ENCODE measurements at regions not wholly inside any gene's neighbourhood (a gene's known extent, or its start where the extent isn't known, plus 50 kb on each side); places are given as distances from the start of the nearest gene placed in this dataset.

DNA sequence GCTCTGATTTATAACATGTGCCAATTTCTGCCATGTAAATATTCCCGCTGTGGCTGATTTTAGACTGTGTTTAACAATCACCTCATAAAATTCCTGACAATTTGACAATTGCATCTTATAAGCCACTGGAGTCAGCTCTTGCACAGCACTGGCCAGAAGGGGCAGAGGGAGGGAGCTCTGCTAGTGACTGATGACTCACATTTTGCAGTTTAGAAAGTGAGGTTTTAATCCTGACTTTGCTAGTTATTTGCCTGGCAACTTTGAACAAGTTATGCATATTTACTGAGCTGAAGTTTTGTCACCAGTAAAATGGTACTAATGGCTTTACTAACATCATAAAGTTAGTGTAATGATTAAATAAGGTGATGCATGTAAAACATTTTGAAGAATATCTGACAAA is 452.3 kb downstream of the CNTNAP4 start:
- no peak for DNase-seq

DNA sequence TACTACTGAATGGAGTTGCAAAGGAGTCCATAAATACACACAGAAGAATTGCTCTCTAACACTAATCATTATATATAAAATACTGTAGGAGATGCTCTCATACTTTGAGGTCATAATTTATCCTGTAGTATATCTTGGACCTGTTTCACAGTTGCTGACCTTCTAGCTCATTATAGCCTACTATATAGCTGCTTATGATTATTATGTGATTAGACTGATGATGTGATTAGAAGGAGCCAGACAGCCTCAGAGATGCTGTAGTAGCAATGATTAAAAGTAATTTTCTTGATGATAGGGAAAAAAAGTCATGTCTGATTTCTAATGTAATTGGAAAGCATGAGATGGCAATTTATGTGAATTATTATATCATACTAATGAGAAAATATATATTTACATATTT is 455.7 kb downstream of the CNTNAP4 start:
- no peak for DNase-seq

DNA sequence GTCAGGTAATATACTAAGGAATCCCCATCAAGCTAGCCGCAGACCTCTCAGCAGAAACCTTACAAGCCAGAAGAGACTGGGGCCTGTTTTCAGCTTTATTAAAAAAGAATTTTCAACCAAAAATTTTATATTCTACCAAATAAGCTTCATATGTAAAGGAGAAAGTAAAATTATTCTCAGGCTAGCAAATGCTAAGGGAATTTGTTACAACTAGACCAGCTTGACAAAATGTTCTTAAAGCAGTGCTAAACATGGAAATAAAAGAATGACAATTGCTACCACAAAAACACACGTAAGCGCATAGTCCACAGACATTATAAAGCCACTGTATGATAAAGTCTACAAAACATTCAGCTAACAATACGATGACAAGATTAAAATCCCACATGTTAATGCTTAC is 449.4 kb upstream of the MON1B start:
- no peak for DNase-seq

DNA sequence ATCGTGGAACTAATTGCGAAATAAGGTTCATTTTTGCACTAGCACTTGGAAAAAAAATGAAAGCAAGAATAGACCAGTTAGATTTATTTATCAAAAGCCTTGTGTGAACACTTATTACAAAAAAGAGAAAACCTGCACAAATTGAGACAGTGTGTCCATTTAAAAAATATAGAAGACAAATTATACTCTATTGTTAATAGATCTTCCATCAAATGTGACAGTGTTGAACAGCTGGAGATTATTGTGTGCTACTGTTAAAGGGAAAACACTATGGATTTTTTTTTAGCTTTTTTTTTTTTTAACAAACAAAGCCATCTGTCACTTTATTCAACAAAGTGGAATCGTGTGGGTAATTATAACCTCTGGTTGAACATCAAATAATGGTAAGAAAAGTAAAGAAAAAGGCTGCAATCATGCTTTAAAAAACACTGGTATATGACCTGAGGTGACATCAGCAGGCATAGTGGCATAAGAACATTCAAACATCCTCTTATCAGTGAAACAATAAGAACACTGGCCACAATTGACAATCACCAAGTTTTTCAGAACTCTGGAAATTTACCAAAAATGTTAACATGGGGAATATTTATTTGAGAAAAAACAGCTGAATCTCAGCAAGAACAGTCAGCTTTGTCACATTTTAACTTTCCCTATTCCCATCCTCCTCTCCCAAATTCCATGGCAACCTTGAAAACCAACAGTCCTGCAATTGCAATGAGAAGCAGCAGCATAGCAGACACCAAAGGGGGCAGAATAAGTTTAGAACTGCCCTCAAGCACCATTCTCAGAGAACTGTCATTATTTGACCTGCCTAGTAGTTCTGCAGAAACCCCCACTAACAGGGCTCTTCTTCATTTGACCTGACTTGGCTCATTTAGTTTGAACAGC is 442.3 kb upstream of the MON1B start:
- no peak for DNase-seq

DNA sequence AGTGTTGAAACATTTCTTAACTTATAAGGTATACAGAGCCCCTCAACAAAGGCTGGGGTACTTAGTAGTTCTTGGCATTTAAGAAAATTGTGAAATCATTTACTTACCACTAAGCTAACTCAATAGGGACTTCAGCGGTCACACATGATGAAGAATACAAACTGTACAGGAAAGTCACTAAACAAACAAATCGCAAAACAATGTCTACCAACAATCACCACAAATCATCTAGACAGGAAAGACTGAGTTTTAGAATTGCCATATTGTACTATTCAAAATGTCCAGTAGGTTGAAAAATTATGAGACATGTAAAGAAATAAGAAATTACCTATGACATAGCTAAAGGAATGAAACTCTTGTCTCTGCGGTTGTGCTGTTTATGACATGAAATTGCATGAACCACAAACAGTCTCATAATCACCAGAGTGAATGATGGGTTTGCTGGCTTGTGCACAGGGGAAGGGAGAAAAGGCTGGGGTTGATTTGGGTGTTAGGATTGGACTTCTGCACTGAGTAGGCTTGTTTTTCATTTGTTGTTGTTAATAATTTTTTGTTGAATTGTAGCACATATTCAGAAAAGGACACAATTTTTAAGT is 441.1 kb upstream of the MON1B start:
- no peak for DNase-seq

DNA sequence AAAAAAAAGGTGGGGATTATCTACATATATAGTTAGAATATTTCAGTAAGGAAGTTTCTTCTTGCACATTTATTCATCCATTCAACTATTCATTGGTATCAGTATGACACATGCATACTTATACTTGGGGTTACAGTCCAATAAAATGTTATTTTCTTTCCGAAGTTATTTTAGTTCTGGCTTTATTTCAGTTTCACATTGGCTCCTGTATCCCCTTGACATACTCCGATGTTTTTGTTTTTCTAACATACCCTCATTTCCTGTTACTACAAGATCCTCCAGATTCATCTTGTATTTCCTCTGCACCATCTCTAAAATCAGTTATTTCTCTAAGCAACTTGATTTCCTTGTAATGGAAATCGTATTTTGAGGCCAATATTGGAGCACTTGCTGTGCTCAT is 435.5 kb upstream of the MON1B start:
- no peak for DNase-seq

DNA sequence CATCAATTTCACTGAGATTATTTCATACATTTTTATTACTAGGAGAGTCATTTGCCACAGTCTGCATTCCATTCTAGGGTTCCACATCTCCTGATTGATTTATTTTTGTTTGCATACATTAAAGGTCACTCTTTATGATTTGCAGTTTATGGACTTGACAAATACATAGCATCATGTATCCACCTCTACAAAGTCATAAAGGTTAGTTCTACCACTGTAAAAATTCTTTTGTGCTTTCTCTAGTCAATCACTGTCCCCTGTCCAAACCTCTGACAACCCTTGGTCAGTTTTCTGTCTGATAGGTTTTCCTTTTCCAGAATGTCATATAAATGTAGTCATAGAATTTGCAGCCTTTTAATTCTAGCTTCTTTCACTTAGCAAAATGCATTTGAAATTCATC is 434.6 kb upstream of the MON1B start:
- no peak for DNase-seq

DNA sequence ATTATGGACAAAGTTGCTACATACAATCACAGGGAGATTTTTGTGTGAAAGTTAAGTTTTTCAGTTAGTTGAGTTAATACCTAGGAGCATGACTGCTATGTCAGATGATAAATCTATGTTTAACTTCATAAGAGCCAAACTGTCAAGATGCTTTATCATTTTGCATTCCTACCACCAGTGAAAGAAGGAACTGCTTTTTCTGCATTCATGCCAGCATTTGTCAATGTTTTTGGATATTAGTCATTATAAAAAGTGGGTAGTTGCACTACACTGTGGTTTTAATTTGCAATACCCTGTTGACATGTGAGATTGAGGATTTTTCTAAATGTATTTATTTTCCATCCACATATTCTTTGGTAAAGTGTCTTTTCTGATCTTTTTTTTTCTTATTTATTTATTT is 434.0 kb upstream of the MON1B start:
- no peak for DNase-seq

DNA sequence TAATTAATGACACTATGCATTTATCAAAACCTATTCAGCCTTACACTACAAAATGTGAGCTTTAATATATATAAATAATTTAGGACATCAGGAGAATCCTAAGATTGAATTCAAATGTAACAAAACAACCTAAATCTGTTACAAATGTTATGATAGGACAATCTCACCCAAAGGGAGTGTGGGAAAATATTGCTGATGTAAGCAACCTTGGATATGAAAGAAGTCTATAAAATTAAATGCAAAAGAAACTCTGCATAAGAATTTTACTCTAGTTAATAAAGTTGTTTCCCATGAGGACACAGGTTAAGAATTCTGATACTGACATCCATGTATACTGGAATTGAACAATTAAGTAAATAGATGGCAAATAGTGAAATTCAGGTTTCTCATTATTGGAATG is 424.5 kb upstream of the MON1B start:
- DNase-seq, result no peak

DNA sequence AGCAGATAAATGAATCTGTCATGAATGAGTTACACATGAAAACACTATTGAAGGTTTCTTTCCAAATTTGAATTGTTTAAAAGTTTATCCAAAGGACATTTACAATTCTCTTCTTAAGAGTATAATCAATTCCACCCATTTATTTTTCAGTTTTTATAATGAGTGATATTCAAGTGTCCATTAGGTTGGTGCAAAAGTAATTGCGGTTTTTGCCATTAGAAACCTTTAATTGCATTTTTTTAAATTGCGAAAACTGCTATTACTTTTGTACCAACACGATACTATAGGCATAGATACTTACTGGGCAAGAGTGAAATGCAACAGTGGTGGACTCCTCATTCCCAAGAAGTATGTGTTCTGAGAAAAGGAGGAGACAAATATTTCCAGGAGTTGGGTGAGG is 422.7 kb upstream of the MON1B start:
- DNase-seq, result no peak

DNA sequence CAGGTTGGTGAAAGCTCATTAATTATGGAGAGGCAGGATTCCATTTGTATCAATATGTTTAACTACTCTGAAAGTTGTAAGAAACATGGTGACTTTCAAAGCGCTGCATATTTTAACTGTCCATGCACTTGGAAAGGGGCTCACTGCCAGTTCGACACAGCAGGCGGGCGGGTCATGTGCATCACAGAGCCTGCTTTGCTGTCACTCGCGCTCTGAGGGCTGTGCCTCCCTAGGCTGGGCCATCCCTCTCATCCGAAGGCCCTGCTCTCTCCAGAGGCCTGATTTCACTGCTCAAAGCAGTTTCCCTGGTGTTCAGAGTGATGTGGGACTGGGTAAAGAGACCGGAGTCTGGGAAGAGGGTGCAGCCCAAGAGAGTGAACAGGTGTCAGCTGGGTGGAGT is 422.0 kb upstream of the MON1B start:
- DNase-seq, result no peak

DNA sequence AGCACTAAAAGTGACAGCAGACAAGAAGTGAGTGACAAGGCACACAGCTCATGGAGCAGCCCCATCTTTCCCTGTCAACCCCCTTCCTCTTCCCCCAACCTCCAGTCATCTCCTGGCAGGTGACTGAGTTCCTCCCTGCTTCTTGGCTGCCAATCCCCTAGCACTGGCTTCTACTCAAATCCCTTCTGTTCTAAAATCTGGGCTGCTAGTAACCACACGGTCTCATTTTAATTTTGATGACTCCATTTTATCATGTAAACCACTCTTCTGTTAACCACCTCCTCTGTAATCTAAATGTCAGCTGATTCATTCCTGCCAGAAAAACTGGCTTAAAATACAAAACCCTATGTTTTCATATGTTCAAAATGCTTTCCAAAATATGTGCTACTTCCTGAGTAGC is 419.8 kb upstream of the MON1B start:
- DNase-seq, result no peak

DNA sequence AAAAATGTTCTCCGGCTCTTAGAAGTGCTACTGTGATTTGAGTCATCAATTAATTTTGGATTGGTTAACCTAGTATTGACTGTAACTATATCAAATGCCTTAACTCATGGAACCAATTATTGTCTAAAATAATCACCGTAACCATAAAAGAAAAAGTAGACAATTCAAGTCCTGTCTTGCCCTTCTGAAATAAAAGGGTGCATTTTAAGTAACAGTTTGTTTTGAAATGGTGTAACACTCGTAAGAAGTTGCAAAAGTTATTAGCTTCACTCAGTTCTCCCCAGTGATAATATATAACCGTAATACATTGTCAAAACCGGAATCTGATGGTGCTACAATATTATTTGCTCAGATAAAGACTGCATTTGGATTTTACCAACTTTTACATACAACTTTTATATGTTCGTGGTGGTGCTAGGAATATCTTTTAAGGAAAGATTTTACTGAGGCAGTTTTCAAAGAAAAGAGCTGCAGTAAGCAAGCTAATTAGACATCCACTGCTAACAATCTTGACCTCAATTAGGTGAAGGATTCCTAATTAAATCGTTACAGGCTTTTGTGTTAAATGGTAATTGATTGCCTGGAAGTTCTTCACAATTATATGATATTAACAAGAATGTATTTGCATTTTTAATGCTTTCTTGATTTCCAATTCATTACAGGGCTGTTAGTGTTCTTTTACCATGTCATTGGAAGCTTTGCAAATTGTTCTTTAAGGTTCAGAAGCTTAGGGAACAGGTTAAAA is 413.1 kb upstream of the MON1B start:
- no peak for DNase-seq

DNA sequence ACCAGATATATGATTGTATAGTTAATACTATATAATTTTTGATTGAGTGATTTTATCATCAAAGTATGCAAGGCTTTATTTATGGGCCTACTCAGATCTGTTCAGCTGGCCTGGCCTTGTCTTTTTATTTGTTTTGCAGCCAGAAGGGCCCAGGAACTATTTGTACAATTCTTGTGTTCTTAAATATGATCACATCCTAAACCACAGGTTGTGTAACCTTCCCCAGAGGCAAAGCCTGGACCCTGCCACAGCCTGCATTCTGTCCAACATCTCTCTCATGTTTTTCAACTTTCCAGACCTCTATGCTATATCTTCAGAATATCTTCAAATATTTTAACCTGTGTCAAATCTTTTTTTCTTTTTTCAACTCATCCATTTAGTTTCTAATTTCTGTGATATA is 410.4 kb upstream of the MON1B start:
- DNase-seq, result no peak

DNA sequence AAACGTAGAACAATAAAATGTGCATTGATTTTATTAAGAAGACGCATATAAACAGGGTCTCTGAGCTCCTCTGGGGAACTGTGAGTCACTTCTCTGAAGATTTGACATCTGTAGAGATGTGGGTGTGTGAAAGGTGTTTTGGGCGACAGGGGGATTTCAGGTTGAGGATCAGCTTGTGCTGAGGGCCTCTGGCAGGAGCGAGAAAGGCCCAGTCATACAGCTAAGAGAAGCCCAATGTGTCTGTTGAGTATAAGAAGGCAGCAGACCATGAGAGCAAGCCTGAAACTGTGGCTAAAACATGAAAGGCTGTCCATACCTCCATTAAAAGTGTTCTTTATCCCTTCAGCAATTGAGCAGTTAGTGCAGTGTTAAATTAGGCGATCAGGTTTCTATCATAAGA is 406.5 kb upstream of the MON1B start:
- DNase-seq, result no peak

DNA sequence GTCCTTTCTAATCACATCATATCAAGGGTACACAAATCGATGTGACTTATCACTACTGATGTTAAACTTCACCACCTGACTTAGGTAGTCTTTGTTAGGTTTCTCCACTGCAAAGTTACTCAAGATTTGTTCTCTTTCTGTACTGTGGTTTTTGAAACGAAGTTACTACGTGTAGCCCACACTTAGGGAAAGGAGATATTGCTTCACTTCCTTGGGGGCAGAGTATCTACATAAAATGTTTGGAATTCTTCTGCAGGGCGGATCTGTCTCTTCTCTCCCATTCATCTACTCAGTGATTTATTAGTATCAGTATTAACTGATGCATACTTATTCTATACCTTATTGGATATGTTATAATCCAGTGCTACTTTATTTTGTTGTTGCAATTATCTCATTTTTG is 403.6 kb upstream of the MON1B start:
- no peak for DNase-seq

DNA sequence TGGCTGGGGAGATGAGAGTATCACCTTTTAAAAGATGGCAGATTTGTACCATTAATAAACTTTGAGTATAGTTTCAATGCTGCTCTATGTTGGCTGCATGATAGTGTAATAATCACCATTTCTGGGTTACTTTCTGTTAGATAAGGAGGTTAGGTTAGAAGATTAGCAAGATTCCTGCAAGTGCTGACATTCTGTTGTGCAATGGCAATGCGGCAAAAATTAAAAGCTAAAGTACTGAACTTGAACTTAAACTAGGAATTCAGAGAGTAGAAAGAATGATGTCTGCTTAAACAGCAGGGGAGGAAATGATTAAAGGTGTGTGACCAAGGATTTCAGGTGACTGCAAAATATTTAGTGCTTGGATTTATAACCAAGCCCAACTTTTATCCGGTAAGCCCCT is 399.8 kb upstream of the MON1B start:
- DNase-seq, result no peak

DNA sequence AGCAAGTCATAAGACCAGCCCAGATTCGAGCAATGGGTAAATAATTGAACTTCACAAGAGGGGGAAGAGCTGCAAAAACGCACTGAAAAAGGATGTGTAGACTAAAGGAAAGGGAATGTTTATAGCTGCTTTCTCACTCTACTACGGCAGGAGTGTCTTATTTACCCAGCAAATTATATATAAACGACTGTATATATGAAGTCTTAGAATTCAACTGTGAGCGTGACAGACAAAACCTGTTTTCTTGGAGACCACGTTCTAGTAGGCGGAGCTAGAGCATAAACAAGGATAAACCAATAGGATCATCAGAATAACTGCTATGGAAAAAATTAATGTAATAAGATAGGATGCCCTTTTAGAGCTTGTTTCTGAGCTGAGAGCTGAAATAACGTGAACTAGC is 394.6 kb upstream of the MON1B start:
- no peak for DNase-seq

DNA sequence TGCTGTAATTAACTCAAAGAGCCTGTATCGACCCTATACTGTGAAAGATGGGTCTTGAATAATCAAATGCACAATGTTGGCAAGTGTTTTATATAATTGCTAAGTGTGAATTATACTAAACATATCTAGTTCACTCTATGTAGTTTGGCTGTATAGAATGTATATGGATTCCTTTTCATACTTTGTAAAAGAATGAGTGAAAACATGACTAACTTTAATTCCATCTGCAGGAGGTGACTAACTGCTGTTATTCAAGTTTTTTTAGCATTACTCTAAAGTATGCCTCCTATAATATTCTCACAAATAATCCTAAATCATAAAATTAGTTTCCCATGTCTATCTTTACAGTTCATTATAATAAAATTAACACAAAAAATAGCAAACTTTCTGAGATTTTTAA is 394.0 kb upstream of the MON1B start:
- DNase-seq, result no peak

DNA sequence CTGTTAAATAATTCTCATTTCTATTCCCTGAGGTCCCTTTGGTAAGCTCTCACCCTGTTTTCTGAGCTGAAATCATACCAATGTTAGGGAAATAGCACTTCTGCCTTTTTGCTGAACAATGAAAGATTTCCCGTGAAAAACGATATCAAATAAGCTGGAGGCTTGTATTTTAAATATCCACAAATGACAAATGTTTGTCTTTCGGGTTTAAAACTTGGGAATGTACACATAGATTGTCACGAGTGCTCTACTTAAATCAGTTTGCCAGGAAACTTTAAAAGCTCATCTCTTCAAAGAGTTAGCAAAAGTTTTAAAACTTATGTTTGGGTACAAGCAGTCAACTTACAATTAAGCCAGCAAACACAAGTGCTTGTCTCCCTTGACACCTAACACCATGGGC is 393.5 kb upstream of the MON1B start:
- DNase-seq, result no peak

DNA sequence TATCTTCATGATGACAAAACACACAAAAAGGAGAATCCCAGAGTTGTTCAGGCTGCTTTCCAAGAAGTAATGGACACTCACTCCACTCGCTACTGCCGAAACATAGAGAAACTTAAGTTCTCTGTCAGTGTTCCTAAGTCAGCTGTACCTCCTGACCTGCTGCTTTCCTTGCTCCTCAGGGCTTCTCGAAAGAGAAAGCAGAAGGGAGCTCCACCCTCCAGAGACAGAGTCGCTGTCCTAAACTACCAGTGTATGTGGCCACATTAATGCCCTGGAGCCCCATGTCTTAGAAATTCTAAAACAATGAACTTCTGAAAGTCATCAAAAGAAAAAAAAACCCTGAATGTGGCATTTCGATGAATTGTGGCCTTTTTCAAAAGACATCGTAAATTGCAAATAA is 390.8 kb upstream of the MON1B start:
- no peak for DNase-seq

DNA sequence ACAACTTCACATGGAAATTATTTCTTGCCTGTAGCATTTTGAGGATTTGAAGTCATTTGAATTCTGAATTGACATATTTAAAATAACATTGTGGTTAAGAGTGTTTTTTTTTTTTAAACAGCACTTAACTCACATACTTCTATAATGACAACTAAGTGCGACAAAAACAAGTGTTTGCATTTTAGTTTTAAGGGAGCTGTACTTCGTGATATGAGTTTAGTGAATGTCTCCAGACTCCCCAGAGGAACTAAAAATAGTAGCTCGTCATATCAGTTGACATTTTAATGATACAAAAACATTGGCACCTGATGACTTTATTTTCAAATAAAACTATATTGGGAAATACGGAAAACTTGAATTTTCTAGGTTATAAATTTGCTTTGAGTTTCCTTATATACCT is 389.6 kb upstream of the MON1B start:
- no peak for DNase-seq

DNA sequence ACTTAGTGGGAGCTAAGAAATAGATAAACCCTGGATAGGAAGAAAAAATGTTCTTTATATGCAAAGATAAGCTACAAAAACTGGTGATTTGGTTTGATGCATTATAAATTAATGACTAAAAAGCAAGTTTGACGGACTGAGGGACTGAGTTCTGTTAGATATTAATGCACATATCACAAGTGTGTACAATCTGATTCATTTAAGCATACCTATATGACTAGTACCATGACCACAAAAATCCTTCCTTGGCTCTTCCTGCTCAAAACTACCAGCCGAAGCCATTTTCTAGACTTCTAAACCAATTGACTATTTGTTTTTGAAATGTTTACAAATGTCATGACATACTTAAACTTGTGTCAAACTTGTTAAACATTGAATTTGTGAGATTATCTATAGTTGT is 374.5 kb upstream of the MON1B start:
- no peak for DNase-seq

DNA sequence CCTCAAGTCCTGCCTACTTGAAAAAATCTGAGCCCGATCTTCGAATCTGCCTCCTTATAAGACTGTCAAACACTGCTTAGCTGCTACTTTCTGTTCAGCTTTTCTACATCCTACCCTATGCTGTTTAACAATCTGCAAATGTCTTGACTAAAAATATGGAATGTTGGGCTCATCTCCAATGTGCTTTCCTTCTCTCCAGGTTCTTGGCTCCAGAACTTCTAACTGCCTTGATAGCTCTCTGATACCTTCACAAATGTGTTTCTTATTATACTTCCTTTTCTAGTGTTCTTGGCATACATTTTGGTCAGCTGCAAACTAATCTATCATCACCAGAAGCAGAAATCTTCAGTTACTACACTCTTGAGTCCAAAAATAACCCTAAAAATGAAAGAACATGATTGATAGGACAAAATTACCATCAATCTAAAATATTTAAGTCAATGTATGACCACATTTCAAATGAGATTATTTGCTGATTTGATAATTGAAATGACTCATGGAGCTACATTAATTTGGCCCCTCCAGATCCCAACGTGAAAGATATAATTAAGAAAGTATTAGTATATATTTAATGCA is 372.3 kb upstream of the MON1B start:
- no peak for DNase-seq
